HG03159 (cell line): ENCODE measurements at regions not wholly inside any gene's neighbourhood (a gene's known extent, or its start where the extent isn't known, plus 50 kb on each side); places are given as distances from the start of the nearest gene placed in this dataset.
A peak's percentile ranks its signal among the peaks of the same experiment; 100 is the strongest.

ENCODE experiments used
- ATAC-seq: cut with Tn5 transposase; IDR thresholded peaks from one replicate; pipeline ENCODE4 v1.9.1; 2021; ENCODE audit warnings: mild to moderate bottlenecking, moderate library complexity; ENCODE audit not compliant: unreplicated experiment

DNA sequence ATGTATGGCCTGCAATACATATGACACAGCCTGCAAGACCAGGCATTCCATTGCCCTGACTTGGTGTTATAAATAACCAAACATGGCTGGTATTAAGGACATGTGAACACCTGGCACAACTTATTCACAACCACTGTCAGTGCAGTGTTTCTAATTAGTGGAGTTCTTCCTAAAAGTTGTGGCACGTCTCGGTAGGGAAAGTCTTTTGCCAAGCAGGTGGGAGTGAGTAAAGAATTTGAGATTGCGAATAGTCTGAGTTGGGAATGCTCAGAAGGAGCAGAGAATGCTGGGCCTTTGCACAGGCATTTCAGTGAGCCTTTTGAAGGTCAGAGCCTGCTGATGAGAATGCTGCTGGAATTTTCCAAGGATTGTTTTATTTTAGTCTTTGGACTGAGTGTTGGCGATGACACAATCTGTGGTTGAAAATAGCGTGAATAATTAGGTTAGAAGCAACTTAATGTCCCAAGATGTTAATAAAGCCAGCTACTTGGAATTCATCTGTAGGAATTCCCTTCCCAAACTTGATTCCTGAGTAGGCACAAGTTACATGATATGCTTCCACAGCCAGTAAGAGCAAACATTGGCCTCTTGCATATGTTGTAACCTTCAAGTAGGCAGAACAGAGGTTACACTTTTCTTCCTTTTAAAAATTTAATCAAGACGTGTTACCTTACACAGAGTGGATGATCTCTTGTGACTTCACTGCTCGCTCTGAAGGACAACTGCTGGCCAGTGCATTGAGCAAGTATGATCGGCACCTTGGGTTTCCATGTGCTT, 83.6 kb upstream of the PGRMC2 start:
- no peak for ATAC-seq

DNA sequence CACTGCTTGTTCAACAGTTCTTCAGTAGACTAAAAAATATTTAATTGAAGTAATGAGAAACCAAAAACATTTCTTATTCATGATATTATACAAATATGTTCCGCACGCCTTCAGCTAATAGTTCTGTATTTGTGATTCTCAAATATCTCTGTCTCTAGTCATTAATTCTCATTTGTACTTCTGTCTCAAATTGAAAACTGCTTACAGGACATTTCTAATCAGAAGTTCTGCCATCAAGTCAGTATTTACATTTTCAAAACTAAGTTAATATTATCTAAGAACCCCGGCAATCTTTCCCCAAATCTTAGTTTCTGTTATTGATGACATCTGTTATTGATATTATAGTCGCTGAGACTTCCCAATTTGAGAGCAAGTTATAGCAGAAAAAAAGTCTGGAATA, 78.6 kb upstream of the PGRMC2 start:
- no peak for ATAC-seq

DNA sequence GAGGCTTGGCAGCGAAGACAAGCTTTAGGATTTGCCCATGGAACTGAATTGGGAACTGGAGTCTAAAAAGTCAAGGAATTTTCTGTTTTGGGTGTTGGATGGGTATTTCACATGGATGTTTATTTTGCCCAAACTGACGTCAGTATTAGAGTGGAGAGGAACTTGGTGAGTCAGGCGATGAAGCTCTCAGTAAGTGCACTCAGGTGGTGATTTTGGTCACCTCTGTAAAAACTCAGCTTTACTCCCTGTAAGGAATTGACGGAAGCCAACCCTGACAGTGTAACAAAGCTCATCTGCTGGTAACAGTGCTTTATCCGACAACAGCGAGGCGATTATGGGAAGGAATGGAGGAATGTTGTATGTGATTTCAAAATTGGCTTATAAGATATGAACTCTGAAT, 77.0 kb upstream of the PGRMC2 start:
- no peak for ATAC-seq

DNA sequence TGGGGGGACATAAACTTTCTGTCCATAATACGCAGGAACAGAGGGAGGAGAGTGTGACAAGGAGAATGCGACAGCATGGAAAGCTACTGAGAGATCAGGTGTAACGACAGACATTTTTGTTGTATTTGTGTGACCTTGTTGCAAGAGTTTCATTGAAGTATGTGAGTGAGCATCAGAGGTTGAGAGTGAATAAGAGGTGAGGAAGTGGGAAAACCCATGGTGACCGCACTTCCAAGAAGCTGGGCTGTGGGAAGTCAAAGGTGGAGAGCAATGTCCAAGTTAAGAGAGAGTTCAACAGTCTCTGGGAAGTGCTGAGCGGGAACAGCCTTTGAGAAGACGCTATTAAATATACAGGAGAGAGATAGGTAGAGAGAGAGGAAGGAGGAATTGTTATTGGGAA, 76.4 kb upstream of the PGRMC2 start:
- ATAC-seq = no peak

DNA sequence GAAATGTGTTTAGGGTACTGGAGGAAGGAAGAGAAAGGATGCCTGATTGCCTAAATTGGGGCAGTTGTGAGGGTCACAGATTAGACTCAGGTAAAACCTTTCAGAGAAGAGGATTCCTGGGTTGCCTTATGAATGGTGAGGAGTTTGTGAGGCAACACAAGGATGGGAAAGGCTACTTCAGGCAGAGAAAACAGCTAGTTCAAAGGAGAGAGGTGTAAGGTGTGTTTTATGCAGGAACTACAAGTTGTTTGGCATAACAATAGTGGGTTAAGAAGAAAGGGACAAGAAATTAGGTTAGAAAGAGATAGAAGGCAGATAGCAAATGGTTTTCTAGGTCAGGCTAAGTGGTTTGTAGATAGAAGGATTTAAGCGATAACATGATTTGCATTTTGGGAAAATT, 75.1 kb upstream of the PGRMC2 start:
- no peak for ATAC-seq

DNA sequence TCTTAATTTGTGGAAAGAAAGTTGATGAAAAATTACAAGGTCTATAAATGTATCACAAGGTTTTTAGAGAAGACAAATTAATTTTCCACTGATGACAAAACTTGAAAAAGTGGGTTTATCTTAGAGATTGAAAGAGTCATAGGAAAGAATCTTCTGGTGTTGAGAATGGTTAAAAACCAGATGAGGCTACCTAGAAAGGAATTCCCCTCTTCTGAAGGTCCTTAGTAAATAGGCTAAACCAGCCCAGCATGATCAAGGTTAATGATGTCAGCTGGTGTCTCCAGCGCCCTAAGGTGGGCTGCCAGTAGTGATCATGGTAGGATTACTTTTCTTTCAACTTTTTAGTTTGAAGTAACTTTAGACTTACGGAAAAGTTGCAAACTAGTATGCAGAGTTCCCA, 71.8 kb upstream of the PGRMC2 start:
- no peak for ATAC-seq

DNA sequence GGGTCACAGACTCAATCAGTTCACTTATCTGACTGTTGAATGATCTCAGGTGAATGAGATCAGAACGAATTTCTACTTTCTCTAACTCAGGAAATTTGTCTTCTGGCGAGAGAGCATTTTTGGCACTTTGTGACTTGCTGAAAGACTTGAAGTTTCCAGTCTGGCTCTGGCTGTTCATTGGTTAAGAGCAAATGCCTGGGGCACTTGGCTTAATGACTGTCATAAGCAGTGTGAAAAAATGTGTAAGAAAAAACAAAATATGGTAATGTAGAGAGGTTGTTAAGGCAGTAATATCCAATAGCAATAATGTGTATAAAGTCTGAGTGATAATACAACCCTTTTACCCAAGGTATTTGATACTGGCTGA, 71.3 kb upstream of the PGRMC2 start:
- no peak for ATAC-seq

DNA sequence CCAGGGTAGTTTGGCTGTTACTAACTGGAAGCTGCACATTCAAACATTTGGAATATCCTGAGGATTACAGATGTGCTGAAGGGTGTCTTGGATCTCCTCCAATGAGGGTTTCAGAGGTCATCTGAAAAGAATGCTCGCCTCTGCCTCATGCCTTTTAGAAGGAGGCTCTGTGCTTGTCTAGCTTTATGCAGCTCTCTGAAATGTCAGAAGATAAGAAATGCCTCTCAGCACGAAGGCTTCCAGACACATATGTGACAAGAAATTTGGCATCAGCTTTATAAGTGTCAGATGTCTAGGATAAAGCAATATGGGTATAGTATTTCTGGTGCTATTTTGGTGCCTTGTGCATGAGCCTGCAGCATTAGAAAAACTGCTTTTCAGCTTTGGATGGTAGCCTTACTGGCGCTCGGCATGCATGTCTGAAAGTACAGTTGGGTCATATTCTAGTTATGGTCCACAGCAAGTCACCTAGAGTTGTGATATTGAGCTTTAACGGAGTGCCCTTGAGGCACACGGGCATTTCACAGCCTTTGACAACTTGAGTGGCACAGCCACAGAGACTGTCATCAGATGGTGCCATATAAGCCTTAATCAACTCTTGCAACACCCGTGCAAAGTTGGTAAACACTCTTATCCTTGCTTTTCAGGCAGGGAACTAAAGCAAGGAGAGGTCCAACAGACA, 70.8 kb upstream of the PGRMC2 start:
- no peak for ATAC-seq

DNA sequence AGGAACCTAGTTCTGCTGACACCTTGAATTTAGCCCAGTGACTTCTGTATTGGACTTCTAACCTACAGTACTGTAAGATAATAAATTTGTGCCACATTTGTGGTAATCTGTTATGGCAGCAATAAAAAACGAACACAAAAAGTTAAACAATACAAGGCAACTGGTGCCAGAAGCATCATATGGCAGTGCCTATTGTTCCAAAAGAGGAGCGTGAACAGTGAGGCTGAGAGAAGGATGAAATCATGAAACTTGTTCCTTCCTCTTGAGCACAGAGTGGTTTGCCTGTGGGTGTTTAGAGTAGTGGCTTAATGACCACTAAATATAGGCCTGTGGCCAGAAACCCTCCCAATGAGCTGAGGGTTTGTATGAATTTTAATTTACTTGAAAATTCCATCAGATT, 69.7 kb upstream of the PGRMC2 start:
- no peak for ATAC-seq

DNA sequence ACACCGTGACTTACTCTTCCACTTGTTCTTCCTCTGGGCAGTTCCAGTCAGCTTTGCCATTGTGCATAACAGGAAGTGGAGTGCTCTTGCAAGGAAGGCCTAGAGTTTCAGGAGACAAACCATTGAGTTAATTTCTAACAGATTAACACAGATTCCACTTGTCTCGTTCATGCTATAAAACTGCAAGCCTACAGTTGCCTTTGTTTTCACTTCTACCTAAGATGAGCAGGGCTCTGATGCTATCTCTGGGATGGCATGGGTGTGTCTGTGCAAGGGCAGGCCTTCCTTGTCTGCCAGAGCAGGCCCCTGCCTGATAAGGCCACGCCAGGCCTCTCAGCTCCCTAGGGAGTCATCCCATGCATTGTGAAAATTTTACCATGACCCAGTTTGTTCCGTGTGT, 67.7 kb upstream of the PGRMC2 start:
- peak; percentile 60 for ATAC-seq

DNA sequence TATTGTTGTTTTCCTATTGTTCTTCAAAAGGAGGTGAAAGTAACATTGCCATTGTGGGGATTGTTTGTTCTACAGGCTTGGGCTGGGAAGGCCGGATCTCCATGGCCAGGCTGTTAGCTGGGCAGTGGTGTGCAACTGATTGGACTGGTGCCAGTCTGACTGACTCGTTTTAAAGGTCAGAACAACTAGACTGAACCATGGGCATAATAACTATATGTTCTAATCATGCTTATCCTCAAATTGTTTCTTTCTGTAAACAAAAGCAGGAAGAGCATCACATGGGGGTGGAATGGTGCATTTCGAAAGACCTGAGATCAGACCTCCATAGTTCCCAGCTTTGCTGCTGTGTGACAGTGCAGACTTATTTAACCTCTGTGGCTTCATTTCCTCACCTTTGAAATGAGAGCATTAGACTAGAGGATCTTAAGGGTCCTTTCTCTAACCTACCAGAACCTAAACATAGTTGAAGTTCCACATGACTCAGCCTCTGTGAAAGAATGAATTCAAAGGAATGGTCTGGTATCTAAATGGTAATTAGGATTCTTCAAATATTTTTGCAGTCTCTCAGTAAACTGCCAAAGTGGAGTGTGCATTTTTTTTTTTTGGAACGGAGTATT, 66.7 kb upstream of the PGRMC2 start:
- no peak for ATAC-seq

DNA sequence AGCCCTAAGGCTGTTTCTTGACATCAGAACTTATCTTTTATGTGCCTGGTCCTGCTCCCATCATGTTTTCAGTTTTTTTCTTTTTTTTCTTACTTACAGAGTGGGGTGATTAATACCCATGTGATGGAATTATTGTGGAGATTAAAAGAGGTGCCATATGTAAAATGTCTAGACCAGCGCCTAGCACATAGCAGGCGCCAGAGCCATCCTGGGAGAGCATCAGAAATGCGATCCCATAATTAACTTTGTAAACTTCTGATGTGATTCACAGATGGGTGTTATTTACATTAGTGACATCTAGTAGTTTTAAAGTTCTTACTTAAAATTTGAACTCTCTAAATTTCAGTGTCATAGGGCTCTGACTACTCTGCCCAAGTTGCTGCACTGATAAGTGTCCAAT, 66.2 kb upstream of the PGRMC2 start:
- ATAC-seq = no peak

DNA sequence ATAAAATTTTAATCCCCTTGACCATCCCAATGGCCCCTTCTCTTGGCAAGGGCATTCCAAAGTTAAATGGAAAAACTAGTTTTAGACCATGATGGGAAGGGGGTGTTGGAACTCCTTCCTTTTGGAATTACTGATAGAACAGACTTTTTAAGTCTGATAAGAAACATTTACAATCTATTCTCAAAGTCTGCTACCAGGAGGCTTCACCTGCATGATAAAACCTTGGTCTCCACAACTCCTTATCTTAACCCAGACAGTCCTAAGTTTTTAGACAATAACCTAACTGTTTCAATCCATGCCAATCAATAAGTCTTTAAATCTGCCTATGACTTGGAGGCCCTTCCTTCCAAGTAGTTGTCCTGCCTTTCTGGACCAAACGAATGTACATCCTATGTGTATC, 63.9 kb upstream of the PGRMC2 start:
- ATAC-seq = no peak

DNA sequence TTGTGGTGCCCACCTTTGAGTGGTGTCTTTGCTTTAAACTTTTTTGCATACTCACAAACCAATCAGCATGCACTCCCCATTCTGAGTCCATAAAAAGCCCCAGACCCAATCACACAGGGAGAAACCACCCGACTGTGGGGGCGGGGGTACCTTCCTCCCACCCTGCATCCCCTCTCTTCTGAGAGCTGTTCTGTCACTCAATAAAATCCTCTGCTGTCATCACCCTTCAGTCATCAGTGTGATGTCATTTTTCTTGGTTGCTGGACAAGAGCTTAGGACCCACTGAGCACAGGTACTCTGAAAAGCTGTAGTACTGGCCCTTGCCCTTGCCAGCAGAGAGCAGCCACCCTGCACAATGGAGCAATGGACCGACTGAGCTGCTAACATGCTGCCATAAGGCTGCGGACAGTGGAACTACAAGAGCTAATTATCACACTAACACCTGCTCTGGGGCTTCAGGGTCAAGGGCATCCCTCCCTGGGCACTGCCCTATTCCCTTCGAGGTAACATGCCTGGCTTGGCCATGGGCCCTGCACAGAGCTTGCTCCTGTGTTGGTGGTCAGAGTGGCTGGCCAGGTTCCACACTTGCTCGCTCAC, 62.9 kb upstream of the PGRMC2 start:
- no peak for ATAC-seq

DNA sequence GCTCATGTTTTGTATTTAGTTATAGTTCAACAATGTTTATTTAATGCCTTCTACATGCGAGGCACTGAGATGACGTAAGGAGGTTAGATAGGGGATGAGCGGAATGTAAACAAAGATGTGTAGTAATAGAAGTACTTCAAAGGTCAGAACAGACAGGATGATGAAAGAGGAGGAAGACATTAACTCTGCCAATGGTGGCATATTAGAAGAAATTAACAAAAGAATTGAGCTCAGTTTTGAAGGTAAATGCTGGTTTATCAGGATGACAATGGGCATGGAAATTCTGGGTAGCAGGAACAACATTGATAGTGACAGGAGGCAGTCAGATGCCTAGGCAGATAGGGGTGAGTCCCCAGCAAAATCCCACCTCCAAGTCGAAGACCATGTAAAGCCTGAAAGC, 62.3 kb upstream of the PGRMC2 start:
- no peak for ATAC-seq

DNA sequence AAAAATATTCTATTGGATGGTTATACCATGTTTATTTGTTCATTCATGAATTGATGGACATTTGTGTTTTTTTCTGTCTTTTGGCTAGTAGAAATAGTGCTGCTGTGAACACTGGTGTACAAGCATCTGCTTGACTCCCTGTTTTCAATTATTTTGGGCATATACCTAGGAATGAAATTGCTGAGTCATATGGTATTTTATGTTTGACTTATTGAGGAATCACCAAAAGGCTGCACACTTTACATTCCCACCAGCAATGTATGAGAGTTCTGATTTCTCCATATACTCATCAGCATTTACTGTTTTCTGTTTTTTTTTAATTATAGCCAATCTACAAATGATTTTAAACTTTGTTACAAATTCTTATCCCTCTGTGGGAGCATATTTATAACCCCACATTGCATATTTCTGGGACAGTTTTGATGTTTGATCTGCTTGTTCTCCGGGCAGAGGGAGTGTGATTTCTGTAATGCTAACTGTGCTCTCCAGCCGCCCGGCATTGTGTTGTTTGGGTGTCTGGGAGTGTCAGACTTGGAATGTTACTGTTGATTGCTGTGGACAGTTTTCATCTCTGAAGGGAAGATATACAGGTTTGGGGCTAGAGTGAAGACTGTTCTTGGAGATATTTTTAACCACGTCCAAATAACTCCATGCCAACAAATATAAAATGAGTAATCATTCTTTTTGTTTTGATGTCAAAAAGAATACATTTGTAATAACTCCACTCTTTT, 60.5 kb upstream of the PGRMC2 start:
- ATAC-seq = no peak

DNA sequence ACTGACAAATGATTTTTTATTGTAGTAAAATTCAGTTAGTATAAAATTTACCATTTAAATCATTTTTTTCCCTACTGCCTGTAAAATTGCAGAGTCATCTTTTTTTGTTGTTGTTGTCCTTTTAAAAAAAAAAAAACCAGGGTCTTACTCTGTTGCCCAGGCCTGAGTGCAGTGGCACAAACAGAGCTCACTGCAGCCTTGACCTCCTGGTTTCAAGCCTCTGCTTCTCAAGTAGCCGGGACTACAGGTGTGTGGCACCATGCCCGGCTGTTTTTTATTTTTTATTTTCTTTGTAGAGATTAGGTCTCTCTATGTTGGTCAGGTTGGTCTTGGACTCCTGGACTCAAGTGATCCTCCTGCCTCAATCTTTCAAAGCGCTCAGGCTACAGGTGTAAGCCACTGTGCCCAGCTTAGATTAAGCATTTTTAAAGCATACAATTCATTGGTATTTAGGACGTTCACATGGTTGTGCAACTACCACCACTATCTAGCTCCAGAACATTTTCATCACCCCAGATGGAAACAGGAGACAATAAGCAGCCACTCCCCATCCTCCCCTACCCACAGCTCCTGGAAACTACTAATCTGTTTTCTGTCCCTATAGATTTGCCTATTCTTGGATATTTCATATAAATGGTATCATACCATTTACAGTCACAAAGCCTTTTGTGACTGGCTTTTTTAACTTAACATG, 59.7 kb upstream of the PGRMC2 start:
- ATAC-seq = no peak

DNA sequence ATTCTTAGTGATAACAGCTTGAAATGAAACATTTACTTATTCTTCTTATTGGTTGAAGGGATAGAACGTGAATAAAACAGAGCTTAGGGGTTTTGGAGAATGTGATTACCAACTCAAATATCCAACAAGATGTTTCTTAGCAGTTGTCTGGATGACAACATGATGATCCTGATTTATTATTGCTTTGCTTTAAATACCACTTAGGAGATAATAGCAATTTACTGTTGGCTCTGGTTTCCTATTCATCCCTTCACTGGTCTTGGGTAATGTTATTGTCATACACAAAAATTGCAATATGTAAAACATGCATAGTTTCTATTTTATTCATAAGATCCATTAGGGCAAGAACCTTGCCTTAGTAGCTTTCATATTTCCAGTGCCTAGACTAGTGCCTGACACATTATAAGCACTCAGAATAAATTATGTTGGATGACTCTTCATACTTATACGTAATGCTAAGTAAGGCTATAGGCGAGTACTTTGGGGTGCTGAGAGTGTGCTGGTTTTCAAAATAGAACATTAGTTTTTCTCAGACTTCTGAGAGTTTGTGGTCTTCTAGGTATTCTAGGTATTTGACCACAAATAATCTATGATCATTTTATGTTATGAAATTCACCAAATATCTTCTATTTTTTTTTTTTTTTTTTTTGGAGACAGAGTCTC, 58.6 kb upstream of the PGRMC2 start:
- no peak for ATAC-seq

DNA sequence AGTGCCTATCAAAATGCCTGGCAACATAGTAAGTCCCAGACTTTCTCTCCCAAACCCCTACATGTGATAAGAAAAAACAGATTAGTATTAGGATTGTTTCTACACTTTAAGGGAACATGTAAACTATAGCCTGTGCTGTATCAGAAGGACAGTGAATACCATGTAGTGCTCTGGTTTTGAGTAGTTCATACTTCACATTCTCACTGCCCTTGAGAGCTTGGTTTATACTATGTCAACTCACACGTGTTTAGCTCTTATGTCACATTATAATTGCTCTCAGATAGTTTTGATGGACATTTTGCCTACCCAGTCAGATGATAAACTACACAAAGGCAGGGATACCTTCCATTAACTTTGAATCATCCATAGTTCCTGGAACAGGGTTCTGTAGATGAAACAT, 58.0 kb upstream of the PGRMC2 start:
- ATAC-seq = no peak

DNA sequence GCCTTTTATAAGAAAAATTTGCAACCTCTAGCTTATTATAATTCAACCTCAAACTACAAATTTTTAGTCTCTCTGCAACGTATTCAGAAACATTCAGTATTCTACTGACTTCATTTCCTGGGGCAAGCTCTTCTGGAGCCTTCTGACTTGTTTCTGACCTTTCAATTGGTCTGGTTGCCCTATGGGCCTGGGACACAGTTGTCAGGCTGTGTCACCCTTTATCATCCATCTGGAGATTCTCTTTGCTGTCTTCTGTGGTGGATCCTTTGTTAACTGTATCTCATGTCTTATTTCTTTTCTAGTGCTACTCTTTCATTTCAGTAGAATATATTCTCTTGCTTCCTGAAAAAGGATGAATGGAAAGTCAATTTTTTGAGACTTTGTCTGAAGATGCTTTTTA, 55.1 kb upstream of the PGRMC2 start:
- ATAC-seq = no peak
